ENCODE measurements at regions not wholly inside any gene's neighbourhood (a gene's known extent, or its start where the extent isn't known, plus 50 kb on each side); places are given as distances from the start of the nearest gene placed in this dataset.
A peak's percentile ranks its signal among the peaks of the same experiment; 100 is the strongest.

DNA sequence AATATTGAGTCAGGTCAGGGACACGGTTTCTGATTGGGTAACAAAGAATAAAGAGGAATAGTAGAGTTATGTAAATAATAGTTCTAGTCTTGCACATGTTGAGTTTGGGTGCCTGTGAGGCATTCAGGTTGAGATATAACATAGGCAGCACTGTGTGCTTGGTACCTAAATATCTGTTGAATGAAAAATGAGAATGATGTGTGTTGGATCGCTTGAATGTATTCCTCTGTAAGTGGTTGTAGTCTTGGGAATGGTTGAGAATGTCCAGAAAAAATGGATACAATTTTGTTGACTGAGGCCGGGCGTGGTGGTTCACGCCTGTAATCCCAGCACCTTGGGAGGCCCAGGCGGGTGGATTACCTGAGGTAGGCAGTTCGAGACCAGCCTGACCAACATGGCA is 116.3 kb upstream of the HNRNPU start:
- no peak for DNase-seq (ENCODE audit: extremely low read depth, low read depth)

DNA sequence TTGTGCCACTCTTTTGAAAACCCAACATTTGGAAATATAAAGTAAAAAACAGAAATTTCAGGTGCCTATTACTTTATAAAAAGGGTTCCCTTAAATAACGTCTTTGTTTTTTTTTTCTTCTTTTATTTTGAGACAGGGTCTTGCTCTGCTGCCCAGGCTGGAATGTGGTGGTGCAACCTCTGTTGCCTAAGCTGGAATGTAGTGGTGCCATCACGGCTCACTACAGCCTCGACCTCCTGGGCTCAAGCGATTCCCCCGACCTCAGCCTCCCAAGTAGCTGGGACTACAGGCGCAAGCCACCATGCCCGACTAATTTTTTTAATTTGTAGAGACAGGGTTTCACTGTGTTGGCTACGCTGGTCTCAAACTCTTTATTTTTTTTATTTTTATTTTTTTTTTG is 110.2 kb upstream of the HNRNPU start:
- DNase-seq (ENCODE audit: extremely low read depth, low read depth) = no peak

DNA sequence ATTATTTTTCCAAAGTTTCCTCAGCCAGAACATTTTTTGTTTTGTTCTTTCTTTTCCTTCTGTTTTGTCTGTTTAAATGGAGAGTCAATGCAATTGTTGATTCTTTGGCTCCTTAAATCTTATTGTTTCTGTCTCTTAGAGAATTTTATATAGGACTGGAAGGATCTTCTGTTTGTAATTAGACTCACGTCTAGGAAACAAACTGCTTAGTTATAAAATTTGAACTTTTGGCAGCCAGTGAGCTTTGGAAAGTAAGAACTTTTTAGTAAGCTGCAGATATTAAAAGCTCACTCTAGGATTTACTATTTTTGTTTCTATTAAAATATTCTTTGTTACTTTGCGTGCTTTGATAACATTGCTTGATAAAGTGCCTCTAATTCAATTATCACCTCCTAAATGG is 109.8 kb upstream of the HNRNPU start:
- no peak for DNase-seq (ENCODE audit: extremely low read depth, low read depth)

DNA sequence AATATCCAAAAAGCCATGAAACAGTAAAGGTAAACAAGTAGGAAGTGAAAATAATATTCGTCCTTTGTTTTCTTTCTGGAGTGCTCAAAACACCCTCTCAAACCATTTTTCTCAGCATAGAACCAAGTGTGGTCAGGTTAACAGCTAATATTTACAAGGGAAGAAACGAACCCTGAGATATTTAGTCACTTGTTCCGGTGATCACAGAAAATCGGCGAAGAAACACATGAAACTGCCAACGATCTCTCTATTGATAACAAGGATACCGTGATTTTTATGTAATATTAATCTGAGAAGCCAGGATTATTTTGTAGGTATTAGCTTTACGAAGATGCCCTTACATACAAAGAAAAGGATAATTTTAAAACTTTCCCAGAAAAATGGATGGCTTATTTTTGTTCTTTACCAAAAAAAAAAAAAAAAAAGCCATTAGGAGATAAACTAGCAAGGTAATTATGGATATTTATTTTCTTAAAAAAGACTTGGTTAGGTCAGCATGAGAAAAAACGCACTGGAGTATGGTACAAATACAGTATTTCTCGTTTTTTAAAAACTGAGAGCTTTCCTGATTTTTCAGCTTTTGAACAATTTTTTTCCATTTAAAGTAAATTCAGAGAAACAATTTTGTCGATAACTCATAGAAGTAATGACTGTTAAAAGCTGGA is 107.3 kb upstream of the HNRNPU start:
- DNase-seq (ENCODE audit: extremely low read depth, low read depth) = no peak

DNA sequence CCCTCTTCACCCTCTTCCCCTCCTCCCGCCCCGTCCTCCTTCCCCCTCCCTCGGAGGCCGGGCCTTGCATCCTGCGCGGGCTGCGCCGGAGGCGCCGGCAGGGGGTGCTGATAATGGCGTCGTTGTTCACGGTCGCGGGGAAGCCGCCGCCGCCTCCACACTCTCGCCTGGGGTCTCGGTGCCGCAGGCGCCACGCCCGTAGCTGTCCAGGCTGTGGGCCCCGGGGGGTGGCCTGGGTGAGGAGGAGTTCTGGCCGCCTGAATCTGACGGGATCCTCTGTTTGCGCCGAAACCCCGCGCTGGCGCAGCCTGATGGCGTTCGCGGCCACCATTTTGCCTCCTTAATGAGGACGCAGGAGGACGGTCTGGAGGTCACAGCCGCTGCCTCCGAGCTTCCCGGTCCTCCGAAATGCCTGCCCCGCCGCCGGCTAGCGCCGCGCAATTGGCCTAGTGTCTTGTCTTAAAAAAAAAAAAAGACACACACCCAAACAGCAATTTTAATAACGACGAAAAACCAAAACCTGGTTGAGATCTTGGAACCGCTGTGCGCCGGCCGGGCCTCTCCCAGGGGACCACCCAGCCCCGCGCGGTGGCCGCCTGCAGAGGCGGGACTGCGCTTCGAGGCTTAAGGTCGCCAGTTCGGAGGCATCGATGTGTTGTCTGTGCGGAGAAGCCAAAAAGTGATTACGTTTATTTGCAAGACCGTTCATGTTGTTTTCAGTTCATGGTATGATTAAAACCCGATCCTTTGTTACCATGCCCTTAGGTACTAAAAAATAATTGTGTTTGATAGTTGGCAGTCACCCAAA is 106.6 kb upstream of the HNRNPU start:
- DNase-seq (ENCODE audit: extremely low read depth, low read depth) = peak; percentile 98

DNA sequence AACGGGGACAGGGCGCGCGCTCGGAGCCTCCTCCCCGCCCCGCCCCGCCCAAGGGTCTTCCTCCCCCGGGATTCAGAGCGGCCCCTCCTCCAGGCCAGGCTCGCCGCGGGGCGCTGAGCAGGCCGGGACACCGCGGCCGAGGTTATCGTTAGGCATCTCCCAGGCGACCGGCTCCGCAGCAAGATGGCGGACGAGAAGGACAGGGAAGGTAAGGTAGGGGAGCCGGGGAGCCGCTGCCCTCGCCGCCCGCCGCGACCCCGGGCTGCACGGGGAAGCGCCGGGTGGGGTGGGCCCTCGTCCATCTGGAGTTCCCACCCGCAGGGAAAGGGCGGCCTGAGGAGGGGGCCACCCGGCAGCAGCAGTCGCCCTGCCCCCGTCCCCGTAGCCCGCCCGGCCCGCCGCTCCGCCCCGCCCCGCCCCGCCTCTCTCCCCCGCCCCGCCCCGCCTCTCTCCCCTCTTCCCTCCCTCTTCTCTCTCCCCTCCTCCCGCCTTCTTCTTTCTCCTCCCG is 105.9 kb upstream of the HNRNPU start:
- DNase-seq (ENCODE audit: extremely low read depth, low read depth) = peak; percentile 78

DNA sequence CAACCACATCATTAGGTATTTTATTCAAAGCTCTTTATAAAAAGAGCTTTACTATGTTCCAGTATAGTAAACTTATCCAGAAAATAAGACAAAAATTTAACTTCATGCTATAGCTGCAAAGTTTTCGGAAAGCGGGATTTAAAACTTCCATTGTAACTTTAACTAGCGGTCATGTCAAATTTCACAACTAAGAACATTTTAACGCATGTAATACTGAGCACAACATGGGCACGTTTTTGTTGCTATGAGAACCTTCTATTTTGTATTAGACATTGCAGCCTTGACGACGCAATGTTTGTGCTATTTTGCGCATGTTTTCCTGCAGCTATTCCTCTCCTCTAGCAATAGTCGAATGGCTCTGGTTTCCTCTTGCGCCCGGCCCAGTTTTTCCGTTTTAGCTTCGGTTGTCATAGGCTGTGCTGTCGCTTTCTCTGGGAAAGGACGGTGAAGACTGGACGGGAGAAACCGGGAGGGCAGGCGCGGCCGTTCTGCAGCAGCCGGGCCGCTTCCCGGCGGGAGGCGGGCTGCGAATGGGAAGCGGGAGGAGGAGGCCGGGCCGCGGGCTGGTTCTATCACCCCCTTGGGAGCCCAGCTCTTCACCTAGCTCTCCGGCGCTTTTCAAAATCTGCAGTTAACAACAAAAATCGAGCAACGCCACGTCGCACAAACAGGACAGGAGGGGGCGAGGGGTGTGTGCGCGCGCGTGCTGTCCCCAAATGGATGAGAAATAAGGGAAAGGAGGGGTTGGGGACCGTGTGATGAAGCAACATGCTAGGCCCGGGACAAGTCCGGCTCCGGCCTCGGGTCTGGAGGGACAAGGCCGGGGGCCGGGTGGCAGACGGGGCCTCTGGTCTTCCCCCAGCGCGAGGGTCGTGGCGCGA is 105.3 kb upstream of the HNRNPU start:
- DNase-seq (ENCODE audit: extremely low read depth, low read depth) = peak; percentile 70

DNA sequence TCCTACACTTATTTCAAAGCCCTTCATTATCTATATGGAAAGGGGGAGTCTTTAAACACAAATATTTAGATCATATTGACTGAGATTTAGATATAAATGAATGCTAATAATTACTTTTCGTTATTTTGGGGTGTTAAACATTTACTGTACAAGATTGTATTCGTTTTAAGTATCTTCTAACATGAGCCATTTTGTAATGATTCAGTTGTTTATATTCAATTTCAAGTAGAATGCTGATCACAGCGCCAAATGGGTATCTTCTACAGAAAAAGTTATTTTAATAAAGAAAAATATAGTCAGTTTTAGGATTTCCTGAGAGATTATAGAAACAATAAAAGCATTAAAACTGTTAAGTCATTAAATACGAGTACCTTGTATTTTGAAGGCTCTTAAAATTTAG is 104.5 kb upstream of the HNRNPU start:
- no peak for DNase-seq (ENCODE audit: extremely low read depth, low read depth)

DNA sequence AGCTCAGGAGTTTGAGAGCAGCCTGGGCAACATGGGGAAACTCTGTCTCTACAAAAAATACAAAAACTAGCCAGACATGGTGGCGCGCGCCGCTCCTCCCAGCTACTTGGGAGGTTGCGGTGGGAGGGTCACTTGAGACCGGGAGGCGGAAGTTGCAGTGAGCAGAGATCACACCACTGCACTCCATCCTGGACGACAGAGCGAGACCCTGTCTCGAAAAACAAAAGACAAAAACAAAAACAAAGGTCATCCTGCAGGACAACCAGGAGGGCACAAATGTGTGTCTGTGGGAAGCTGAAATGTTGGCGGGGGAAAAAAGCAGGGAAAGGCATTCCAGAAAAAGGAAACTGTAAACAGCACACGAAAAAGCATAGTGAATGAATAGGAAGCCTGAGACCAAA is 104.1 kb upstream of the HNRNPU start:
- DNase-seq (ENCODE audit: extremely low read depth, low read depth) = no peak

DNA sequence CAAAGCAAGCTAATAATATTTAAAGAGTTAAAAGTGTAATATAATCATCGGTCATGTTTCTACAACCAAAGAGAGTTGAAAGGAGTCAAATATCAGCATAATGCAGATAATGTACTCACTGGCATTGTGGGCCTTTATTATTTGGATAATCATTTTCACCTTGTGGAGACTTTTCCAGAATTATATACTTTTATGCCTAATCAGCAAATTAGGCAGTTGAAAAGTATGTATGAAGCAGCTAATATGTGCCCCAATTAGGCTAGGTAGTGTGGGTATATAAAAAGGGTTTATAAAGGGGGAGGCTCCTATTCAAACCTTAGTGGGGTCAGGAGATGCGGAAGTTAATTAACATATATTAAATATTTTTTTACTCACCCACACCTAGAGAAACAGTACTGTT is 102.8 kb upstream of the HNRNPU start:
- no peak for DNase-seq (ENCODE audit: extremely low read depth, low read depth)

DNA sequence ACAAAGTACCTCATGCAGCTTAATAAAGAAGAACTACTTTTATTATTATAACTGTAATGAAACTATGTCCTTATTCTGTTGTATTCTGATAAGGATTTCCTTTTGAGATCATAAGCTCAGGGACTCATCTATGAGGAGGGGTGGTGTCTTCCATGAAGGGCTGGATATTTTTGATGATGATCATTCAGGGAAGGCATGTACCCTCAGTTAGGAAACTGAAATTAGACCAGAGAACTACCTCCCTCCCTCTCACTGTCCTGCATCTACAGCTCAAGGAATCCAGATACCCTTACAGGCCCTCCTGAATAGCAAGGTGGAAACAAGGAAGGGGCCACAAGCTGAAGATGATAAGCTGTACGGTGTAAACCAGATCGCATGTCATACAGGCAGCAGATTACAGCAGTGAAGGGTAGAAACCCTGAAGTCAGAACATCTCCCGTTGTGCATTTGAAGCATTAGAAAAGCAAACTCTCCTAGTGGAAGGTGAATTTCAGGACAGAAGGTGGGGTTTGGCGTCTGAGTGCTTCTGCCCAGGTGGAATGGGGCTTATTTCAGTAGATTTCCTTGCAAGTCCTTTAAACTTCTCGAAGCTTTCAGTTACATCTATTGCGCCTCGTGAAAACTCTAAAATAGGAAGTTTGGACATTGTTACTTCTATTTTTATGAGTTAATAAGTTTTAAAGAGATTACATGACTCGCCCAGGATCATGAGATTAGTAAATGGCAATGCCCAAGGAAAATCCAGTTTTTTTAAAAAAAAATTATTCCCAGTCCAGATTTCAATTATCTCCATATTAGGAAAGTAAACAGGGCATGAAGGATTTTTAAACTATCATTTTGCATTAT is 101.1 kb upstream of the HNRNPU start:
- DNase-seq (ENCODE audit: extremely low read depth, low read depth) = no peak

DNA sequence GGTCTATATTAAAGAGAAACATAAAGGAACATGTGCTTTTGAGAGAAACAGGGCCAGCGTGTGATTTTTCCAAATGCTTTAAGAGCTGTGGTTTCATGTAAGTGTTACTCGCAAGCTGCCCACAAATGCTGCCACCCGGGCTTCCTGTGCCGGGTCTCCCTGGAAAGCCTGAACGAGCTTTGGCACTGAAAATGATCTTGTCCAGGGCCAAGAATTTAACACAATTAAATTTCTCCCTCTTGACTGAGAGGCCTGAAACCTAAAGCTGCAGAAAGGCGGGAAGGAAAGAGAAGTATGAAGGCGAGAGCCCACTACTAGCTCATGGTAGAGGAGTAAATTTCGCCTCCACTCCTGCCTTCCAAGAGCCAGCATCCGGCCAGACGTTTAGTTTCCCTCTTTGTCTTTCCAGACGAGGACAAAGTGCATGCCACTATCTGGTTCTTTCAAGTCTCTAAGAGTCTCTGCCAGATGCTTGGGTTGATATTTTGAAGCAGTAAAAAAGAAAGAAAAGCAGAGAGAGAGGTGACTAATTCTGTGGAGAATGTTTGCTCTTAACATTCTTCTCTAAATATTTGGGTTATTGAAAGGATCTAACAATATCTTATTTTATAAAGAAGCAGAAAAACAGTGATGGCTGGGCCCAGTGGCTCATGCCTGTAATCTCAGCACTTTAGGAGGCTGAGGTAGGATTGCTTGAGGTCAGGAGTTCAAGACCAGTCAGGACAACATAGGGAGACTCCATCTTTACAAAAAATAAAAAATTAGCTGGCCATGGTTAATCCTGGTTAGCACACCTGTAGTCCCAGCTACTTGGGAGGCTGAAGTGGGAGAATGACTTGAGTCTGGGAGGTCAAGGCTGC is 100.0 kb upstream of the HNRNPU start:
- peak; percentile 12 for DNase-seq (ENCODE audit: extremely low read depth, low read depth)

DNA sequence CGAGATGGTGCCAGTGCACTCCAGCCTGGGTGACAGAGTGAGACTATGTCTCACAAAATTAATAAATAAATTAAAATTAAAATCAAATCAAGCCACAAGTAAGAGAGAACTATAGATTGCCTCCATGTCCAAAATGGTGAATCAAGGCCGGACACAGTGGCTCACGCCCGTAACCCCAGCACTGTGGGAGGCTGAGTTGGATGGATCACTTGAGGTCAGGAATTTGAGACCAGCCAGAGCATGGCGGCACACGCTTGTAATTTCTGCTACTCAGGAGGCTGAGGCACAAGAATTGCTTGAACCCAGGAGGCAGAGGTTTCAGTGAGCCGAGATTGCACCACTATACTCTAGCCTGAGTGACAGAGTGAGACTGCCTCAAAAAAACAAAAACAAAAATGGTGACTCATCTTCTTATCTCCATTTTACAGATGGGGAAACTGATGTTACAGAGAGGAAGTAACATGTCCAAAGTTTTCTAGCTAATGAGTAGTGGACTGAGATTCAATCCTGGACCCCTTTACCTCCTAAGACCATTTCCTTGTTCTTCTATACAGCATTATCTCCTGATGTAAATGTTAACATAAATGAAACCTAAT is 99.0 kb upstream of the HNRNPU start:
- DNase-seq (ENCODE audit: extremely low read depth, low read depth) = no peak

DNA sequence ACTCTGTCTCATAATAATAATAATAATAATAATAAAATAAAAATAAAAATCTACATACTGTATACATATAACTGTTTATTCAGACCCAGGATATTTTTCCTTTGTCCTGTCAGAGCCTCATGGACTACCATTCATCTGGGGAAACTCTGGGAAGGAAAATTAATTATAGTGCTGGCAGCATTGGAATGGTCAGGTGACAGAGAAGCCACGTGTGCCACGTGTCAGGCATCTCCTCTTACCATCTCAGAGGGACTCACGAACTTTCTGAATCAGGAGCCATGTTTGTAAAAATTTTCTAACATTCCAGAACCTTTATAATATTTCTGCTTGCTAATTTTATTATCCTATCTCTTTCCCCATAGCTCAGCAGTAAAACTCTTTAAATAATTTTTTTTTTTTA is 97.8 kb upstream of the HNRNPU start:
- DNase-seq (ENCODE audit: extremely low read depth, low read depth) = no peak

DNA sequence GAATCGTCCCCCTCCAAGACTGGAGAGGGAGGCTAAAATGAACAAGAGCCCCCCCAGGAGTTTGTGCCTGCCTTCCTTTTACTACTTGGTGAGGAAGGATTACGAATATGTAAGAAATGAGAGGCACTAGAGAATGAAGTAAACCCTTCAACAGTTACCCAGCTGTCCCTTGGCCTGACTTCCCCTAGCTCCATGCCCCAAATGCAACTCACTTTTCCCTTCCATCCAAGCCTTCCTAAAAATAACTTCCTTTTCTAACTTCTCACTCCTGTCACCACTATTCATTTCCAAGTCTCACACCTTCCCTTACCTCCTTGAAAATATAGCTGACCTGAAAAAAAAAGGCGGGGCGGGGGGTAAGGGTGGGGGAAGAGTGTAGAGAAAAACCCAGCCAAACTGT is 96.6 kb upstream of the HNRNPU start:
- DNase-seq (ENCODE audit: extremely low read depth, low read depth) = no peak

DNA sequence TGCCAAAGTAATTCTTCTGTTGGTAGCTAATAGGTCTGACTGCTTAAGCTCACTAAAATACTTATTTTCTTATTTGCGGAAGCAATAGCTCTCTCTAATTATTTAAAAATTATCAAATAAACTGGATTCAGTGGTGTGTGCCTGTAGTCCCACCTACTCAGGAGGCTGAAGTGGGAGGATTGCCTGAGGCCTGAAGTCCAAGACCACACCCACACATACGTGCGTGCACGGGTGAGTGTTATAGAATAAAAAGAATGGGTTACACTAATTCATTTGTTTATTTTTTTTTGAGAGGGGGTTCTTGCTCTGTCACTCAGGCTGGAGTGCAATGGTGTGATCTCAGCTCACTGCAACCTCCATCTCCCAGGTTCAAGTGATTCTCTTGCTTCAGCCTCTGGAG is 94.2 kb upstream of the HNRNPU start:
- DNase-seq (ENCODE audit: extremely low read depth, low read depth) = no peak

DNA sequence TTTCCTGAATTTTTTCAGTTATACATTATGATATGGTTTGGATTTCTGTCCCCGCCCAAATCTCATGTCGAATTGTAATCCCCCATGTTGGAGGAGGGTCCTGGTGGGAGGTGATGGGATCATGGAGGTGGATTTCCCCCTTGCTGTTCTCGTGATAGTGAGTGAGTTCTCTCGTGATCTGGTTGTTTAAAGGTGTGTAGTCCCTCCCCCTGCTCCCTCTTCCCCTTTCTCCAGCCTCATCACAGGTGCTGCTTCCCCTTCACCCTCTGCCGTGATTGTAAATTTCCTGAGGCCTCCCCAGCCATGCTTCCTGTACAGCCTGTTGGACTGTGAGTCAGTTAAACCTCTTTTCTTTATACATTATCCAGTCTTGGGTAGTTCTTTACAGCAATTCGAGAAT is 93.2 kb upstream of the HNRNPU start:
- DNase-seq (ENCODE audit: extremely low read depth, low read depth) = no peak

DNA sequence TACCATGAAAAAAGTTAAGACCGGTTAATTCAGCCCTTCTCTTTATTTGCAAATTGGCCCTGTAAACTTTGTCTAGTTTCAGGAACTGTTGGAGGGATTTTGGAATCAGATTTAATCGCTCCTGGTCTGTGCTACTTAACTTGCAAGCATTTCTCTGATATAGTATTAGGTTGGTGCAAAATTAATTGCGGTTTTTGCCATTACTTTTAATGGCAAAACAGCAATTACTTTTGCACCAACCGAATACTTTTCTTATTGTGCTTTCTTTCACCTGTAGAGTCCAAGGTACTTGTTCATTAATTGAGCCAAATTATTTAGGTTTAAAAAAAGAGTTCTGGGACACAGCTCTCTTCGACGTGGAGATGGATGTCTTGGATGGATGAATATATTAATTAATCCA is 92.8 kb upstream of the HNRNPU start:
- no peak for DNase-seq (ENCODE audit: extremely low read depth, low read depth)

DNA sequence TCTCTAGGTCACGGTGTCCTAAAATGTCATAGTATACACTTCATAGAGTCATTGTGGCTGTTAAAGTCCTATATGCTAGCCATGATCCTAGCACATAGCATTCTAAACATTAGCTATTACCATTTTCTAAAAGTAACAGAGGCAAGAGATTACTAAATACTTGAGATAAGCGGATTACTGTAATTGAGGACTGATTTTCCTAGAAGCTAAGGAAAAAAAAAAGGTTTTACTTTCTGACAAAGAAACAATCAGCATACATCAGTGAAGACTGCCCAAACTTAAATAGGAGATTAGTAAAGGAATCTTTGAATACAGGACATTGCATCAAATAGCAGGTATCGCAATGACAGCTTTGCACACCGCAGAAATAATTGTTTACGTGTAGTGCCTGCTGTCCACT is 91.3 kb upstream of the HNRNPU start:
- no peak for DNase-seq (ENCODE audit: extremely low read depth, low read depth)
